HCT116 (cell line): ENCODE measurements at regions not wholly inside any gene's neighbourhood (a gene's known extent, or its start where the extent isn't known, plus 50 kb on each side); places are given as distances from the start of the nearest gene placed in this dataset.

ENCODE experiments used
- ATF3 ChIP-seq: IDR thresholded peaks from 2 replicates; pipeline ENCODE4 v1.6.1; 2012
- EGR1 ChIP-seq: IDR thresholded peaks from 2 replicates; pipeline ENCODE4 v1.6.1; 2012; ENCODE audit warnings: low read depth
- ELF1 ChIP-seq: IDR thresholded peaks from 2 replicates; pipeline ENCODE4 v1.6.1; 2012; ENCODE audit warnings: low read depth, borderline replicate concordance
- EZH2phosphoT487 ChIP-seq: fragments of 200-600 bp; IDR thresholded peaks from 2 replicates; pipeline ENCODE4 v1.6.1; 2018; ENCODE audit warnings: antibody characterized with exemption, borderline replicate concordance
- POLR2A ChIP-seq: IDR thresholded peaks from 2 replicates; pipeline ENCODE4 v1.7.0; 2011; ENCODE audit warnings: borderline replicate concordance; ENCODE audit not compliant: insufficient read depth, insufficient read length; ENCODE audit errors: extremely low read depth
- POLR2AphosphoS5 ChIP-seq: IDR thresholded peaks from 2 replicates; pipeline ENCODE4 v1.6.1; 2011; ENCODE audit warnings: mild to moderate bottlenecking, low read depth, low read length, moderate library complexity
- RAD21 ChIP-seq: IDR thresholded peaks from 2 replicates; pipeline ENCODE4 v1.6.1; 2012; ENCODE audit warnings: low read depth, mild to moderate bottlenecking
- REST ChIP-seq: IDR thresholded peaks from 2 replicates; pipeline ENCODE4 v1.6.1; 2012; ENCODE audit warnings: low read depth
- SIN3A ChIP-seq: IDR thresholded peaks from 2 replicates; pipeline ENCODE4 v1.6.1; 2012; ENCODE audit warnings: low read depth
- TCF7L2 ChIP-seq: IDR thresholded peaks from 2 replicates; pipeline ENCODE4 v1.7.0; 2011; ENCODE audit warnings: borderline replicate concordance, inconsistent platforms; ENCODE audit not compliant: insufficient read depth, insufficient read length; ENCODE audit errors: extremely low read depth
- ZBTB33 ChIP-seq: IDR thresholded peaks from 2 replicates; pipeline ENCODE4 v1.6.1; 2011; ENCODE audit warnings: mild to moderate bottlenecking, low read length, moderate library complexity; ENCODE audit not compliant: insufficient replicate concordance; ENCODE audit errors: extremely low read depth
- ZFX ChIP-seq: fragments of 450-650 bp; IDR thresholded peaks from 2 replicates; pipeline ENCODE4 v1.6.1; 2017
- TF ChIP-seq, protein P1 (sequence below), 3 experiments: fragments of 200-600 bp in 1 of 3; sonication (generic) in 1 of 3; IDR thresholded peaks in 2 of 3; conservative IDR thresholded peaks in 1 of 3; 2 replicates each; pipeline ENCODE4 v1.5.1; 2012 to 2017; ENCODE audit warnings: low read depth in 2 of 3, low read length in 2 of 3, antibody characterized with exemption in 1 of 3, borderline replicate concordance in 1 of 3, control low read depth in 1 of 3, mild to moderate bottlenecking in 1 of 3, mixed read lengths in 1 of 3, mixed run types in 1 of 3, moderate library complexity in 1 of 3; ENCODE audit not compliant: insufficient read depth in 1 of 3

GRCh38 chr5:137561608-137562007, 62.5 kb upstream of the SPOCK1 start:
- TF ChIP-seq, protein P1, sequence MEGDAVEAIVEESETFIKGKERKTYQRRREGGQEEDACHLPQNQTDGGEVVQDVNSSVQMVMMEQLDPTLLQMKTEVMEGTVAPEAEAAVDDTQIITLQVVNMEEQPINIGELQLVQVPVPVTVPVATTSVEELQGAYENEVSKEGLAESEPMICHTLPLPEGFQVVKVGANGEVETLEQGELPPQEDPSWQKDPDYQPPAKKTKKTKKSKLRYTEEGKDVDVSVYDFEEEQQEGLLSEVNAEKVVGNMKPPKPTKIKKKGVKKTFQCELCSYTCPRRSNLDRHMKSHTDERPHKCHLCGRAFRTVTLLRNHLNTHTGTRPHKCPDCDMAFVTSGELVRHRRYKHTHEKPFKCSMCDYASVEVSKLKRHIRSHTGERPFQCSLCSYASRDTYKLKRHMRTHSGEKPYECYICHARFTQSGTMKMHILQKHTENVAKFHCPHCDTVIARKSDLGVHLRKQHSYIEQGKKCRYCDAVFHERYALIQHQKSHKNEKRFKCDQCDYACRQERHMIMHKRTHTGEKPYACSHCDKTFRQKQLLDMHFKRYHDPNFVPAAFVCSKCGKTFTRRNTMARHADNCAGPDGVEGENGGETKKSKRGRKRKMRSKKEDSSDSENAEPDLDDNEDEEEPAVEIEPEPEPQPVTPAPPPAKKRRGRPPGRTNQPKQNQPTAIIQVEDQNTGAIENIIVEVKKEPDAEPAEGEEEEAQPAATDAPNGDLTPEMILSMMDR (IDR thresholded peaks at IDR 0.05 in 2 of 3, conservative IDR thresholded peaks at IDR 0.05 in 1 of 3; ENCODE audit: borderline replicate concordance in 1 of 3, insufficient read depth in 1 of 3, low read depth in 2 of 3, low read length in 2 of 3) = no peak
- TF ChIP-seq ELF1 (no peak), EZH2phosphoT487 (no peak), TCF7L2 (no peak), REST (no peak), SIN3A (no peak), POLR2A (no peak), ZFX (no peak), POLR2AphosphoS5 (no peak), ZBTB33 (no peak), RAD21 (no peak), ATF3 (no peak), EGR1 (no peak)
